ENCODE measurements at regions not wholly inside any gene's neighbourhood (a gene's known extent, or its start where the extent isn't known, plus 50 kb on each side); places are given as distances from the start of the nearest gene placed in this dataset.

- no peak overlapping the region for H2BK15ac ChIP-seq (ENCODE audit: low read depth, low read length)
- no peak overlapping the region for H2BK20ac ChIP-seq (ENCODE audit: low read depth, low read length)
- H2AK9ac ChIP-seq (replicated peaks; ENCODE audit: low read depth, low read length, poor library complexity): no peak overlapping the region
- no peaks in the 10 kb centered on the region for H3K27me3 ChIP-seq (ENCODE audit: control insufficient read depth, insufficient read depth, low read length)
- H4K20me1 ChIP-seq (ENCODE audit: insufficient read depth, low read length): no peaks in the 10 kb centered on the region
- H3K56ac ChIP-seq (ENCODE audit: extremely low read depth, insufficient read depth, low read length): no peak overlapping the region
- H4K5ac ChIP-seq (ENCODE audit: low read depth, low read length): no peak overlapping the region
- no peak overlapping the region for H3K4ac ChIP-seq (ENCODE audit: low read depth, low read length)
- H2AFZ ChIP-seq (replicated peaks; ENCODE audit: low read length, poor library complexity): no peak overlapping the region
- TF ChIP-seq USF2 (IDR thresholded peaks at IDR 0.05; ENCODE audit: low read depth, low read length) (no peak), MXI1 (IDR thresholded peaks at IDR 0.05; ENCODE audit: borderline replicate concordance, low read depth, low read length) (no peak), RFX5 (IDR thresholded peaks at IDR 0.05; ENCODE audit: low read depth, low read length) (no peak), MAZ (IDR thresholded peaks at IDR 0.05; ENCODE audit: borderline replicate concordance, low read depth, low read length) (no peak), CEBPB (IDR thresholded peaks at IDR 0.05; ENCODE audit: low read depth, low read length) (no peak), MAFK (IDR thresholded peaks at IDR 0.05; ENCODE audit: low read depth, low read length) (no peak), NFE2L2 (IDR thresholded peaks at IDR 0.05; ENCODE audit: low read depth, low read length) (no peak), CTCF (conservative IDR thresholded peaks at IDR 0.05; ENCODE audit: low read depth, low read length) (no peak), RAD21 (IDR thresholded peaks at IDR 0.05; ENCODE audit: low read length) (no peak), BHLHE40 (IDR thresholded peaks at IDR 0.05; ENCODE audit: low read depth, low read length) (no peak), FOS (IDR thresholded peaks at IDR 0.05; ENCODE audit: low read depth, low read length) (no peak), ELK1 (IDR thresholded peaks at IDR 0.05; ENCODE audit: borderline replicate concordance, low read depth, low read length) (no peak), RCOR1 (IDR thresholded peaks at IDR 0.05; ENCODE audit: insufficient replicate concordance, low read length) (no peak), POLR2A (IDR thresholded peaks at IDR 0.05; ENCODE audit: low read depth, low read length) (no peak), CHD1 (IDR thresholded peaks at IDR 0.05; ENCODE audit: low read depth, low read length) (no peak), SMC3 (IDR thresholded peaks at IDR 0.05; ENCODE audit: low read depth, low read length) (no peak)
- no peak overlapping the region for H2AK5ac ChIP-seq (ENCODE audit: low read depth, low read length)
- no peaks in the 10 kb centered on the region for H3K9me1 ChIP-seq (ENCODE audit: insufficient read depth, low read length)
- ATAC-seq (ENCODE audit: low read depth) (no peak), DNase-seq (no peak)
- intact Hi-C loops (cut with micrococcal nuclease) (no loop called here), dilution Hi-C loops (cut with HindIII; ENCODE audit: low sequenced_read_pairs, unreplicated experiment) (no loop called here), in situ Hi-C loops (cut with MboI; ENCODE audit: low sequenced_read_pairs) (no loop called here)
- no peaks in the 10 kb centered on the region for H3K4me1 ChIP-seq (ENCODE audit: control insufficient read depth, insufficient read depth, low read length)
- no peak overlapping the region for H3K4me3 ChIP-seq (ENCODE audit: insufficient read depth, low read depth, low read length)
- 100% methylated on average over 1 of the region's 6 CpGs; no CpG with 5 or more reads in 1 of the 2 experiments for WGBS, 2 experiments (ENCODE audit: extremely low coverage in 2 of 2, insufficient read length in 1 of 2)
- no peak overlapping the region for H4K91ac ChIP-seq (ENCODE audit: insufficient read depth, low read depth, low read length)
- H3K9ac ChIP-seq (ENCODE audit: low read depth, low read length): no peak overlapping the region
- no peak overlapping the region for H3K23ac ChIP-seq (ENCODE audit: low read depth, low read length)
- no TSS peak for BruUV-seq (replicated peaks)
- no peaks in the 10 kb centered on the region for H3K9me3 ChIP-seq (ENCODE audit: control insufficient read depth, insufficient read depth, low read length)
- ChIA-PET POLR2A (ENCODE audit: unreplicated experiment) (no interaction called here), CTCF (interaction anchor here (0.6 kb wide), 1 partner anchor 602 kb away, joined by 3 read pairs; no protein-coding TSS in a partner anchor)
- no peaks in the 10 kb centered on the region for H3K36me3 ChIP-seq (ENCODE audit: control insufficient read depth, insufficient read depth, low read length)
- H3K79me1 ChIP-seq (ENCODE audit: low read depth in 1 of 2, low read length in 2 of 2): no peaks in the 10 kb centered on the region
- no peak overlapping the region for H2BK5ac ChIP-seq (ENCODE audit: low read depth, low read length, poor library complexity, severe bottlenecking)
- no peak overlapping the region for H2BK120ac ChIP-seq (ENCODE audit: low read depth, low read length)
- H3K27ac ChIP-seq (ENCODE audit: insufficient read depth, low read length): no peak overlapping the region
- H3K14ac ChIP-seq (replicated peaks; ENCODE audit: low read depth, low read length): no peak overlapping the region
- H3K18ac ChIP-seq (ENCODE audit: low read depth, low read length): no peak overlapping the region
- no peak overlapping the region for H3K4me2 ChIP-seq (ENCODE audit: low read depth, low read length)
- H4K8ac ChIP-seq (ENCODE audit: low read depth in 2 of 2, low read length in 2 of 2): no peak overlapping the region
These were observed 453.9 kb upstream of the ZFP42 start for GRCh38 chr4:187541666-187542065.
